ENCODE measurements at regions not wholly inside any gene's neighbourhood (a gene's known extent, or its start where the extent isn't known, plus 50 kb on each side); places are given as distances from the start of the nearest gene placed in this dataset.

DNA sequence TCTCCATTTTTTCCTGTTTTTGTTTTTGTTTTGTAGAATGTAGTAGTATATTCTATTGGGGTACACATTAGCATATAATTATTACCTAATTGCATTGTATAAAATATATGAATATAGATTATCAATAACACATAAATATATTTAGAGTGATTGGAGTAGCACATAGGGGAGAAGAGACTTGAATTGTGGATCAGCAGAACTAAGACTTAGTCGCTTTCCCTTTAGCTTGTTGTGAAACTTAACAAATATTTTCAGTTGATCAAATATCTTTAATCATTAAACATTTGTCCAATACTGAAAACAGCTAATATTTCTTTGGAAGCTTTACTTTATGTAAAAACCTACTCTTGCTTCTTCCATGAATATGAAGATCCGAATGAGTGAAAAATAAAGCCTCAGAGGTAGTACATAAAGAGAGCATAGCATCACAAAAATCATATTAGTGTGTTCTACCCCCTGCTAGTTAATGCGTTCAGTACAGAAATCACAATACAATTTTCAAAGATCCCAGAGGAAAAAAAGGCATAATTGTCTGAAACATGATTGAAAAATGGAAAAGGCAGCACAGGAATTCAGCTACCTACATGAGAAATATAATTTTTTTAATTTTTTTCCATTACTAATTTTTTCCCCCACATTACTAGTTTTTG is 1348.0 kb upstream of the PRR20A start:
- H3K56ac ChIP-seq (replicated peaks; ENCODE audit: insufficient read length, low read depth, low read length), result no peak overlapping the region
- FAIRE-seq (no peak), DNase-seq (ENCODE audit: low read depth in 1 of 2, low spot score in 2 of 2) (no peak)
- whole genome bisulfite sequencing, 2 experiments (ENCODE audit: extremely low coverage in 1 of 2, insufficient coverage in 1 of 2, insufficient read length in 1 of 2, insufficient replicate concordance in 2 of 2, low coverage in 1 of 2, low lambda C conversion rate in 2 of 2, missing lambda C conversion rate in 1 of 2), result 89% methylated on average over 3 of the region's 3 CpGs; no CpG with 5 or more reads in 1 of the 2 experiments
- no peak overlapping the region for H4K91ac ChIP-seq (replicated peaks; ENCODE audit: insufficient read length, low read length)
- no peak overlapping the region for H2AFZ ChIP-seq (ENCODE audit: low read length)
- H2BK12ac ChIP-seq (ENCODE audit: low read depth, low read length), result no peak overlapping the region
- H3K18ac ChIP-seq (ENCODE audit: extremely low read depth, low read length), result no peak overlapping the region
- H3K23me2 ChIP-seq (ENCODE audit: low read depth, low read length), result no peaks in the 10 kb centered on the region
- no peak overlapping the region for H2AK5ac ChIP-seq (ENCODE audit: low read depth, low read length)
- H3K36me3 ChIP-seq (ENCODE audit: control insufficient read depth in 2 of 4, insufficient read depth in 4 of 4, low read length in 3 of 4), result no peaks in the 10 kb centered on the region
- no peak overlapping the region for H3K4ac ChIP-seq (replicated peaks; ENCODE audit: insufficient read length, low read depth, low read length)
- no peak overlapping the region for H2BK15ac ChIP-seq (ENCODE audit: low read length)
- H2BK5ac ChIP-seq (ENCODE audit: low read depth, low read length), result no peak overlapping the region
- H4K20me1 ChIP-seq (replicated peaks in 1 of 2; ENCODE audit: control insufficient read depth in 1 of 2, insufficient read depth in 2 of 2, low read length in 2 of 2), result no peaks in the 10 kb centered on the region
- H3K4me2 ChIP-seq (ENCODE audit: insufficient read depth in 1 of 2, low read depth in 2 of 2, low read length in 2 of 2), result no peak overlapping the region
- H3K23ac ChIP-seq (ENCODE audit: insufficient read length), result no peak overlapping the region
- H3K9me3 ChIP-seq (ENCODE audit: insufficient read depth in 2 of 2, low read depth in 1 of 2, low read length in 1 of 2), result peaks cover 0 to 4% of the 10 kb centered on the region in 2 experiments; a peak in 1 of 4 replicates
- no peak overlapping the region for H3K9ac ChIP-seq (replicated peaks in 1 of 4; ENCODE audit: extremely low read depth in 1 of 4, low read depth in 3 of 4, low read length in 3 of 4)
- CTCF ChIA-PET (ENCODE audit: partially characterized antibody), result no interaction called here
- H3K27me3 ChIP-seq (replicated peaks in 1 of 4; ENCODE audit: control insufficient read depth in 3 of 4, extremely low read depth in 1 of 4, insufficient read depth in 3 of 4, low read length in 3 of 4), result no peaks in the 10 kb centered on the region
- H4K8ac ChIP-seq (ENCODE audit: extremely low read depth, insufficient read depth, low read length), result no peak overlapping the region
- TF ChIP-seq TAF7 (optimal IDR thresholded peaks at IDR 0.05; ENCODE audit: borderline replicate concordance, low read depth, low read length) (no peak), TCF12 (IDR thresholded peaks at IDR 0.05; ENCODE audit: low read depth, low read length) (no peak), EP300 (IDR thresholded peaks at IDR 0.05; ENCODE audit: borderline replicate concordance in 1 of 2, low read depth in 2 of 2, low read length in 2 of 2) (no peak), RBBP5 (IDR thresholded peaks at IDR 0.05; ENCODE audit: borderline replicate concordance, low read depth, low read length) (no peak), EZH2 (IDR thresholded peaks at IDR 0.05; ENCODE audit: low read depth, low read length, severe bottlenecking) (no peak)
- POLR2A ChIA-PET (ENCODE audit: partially characterized antibody), result no interaction called here
- no peak overlapping the region for H2BK120ac ChIP-seq (replicated peaks; ENCODE audit: low read depth, low read length)
- no peaks in the 10 kb centered on the region for H3K79me2 ChIP-seq (ENCODE audit: control insufficient read depth in 1 of 2, insufficient read depth in 2 of 2, low read length in 2 of 2)
- H3K4me3 ChIP-seq (ENCODE audit: extremely low read depth in 1 of 4, insufficient read depth in 2 of 4, low read depth in 3 of 4, low read length in 4 of 4), result no peak overlapping the region
- H3K79me1 ChIP-seq (ENCODE audit: low read depth, low read length), result no peaks in the 10 kb centered on the region
- no peak overlapping the region for H3K27ac ChIP-seq (ENCODE audit: low read depth, low read length)
- H3K14ac ChIP-seq (ENCODE audit: insufficient read length), result no peak overlapping the region
- no peak overlapping the region for H2BK20ac ChIP-seq (ENCODE audit: low read length)
- H3K4me1 ChIP-seq (replicated peaks in 1 of 4; ENCODE audit: control insufficient read depth in 3 of 4, insufficient read depth in 4 of 4, low read length in 3 of 4), result no peaks in the 10 kb centered on the region
- no peak overlapping the region for H4K5ac ChIP-seq (ENCODE audit: insufficient read length, low read depth, low read length)

All from H1 (cell line).